HepG2 (cell line): ENCODE measurements at regions not wholly inside any gene's neighbourhood (a gene's known extent, or its start where the extent isn't known, plus 50 kb on each side); places are given as distances from the start of the nearest gene placed in this dataset.

Experiments
- ATAC-seq: fragments of 200-7000 bp; cut with Tn5 transposase; 3 replicates; pipeline ENCODE4 v1.9.1; 2020; ENCODE audit warnings: mild to moderate bottlenecking, moderate library complexity
- BruUV-seq: library from RNA; stranded (reverse); fragments of 400-500 nt; replicated peaks from 2 replicates; lab custom pipeline; 2021; lab: Mats Ljungman, UMichigan
- CTCF ChIA-PET: fragments of 300-600 bp; formaldehyde crosslinking; extraction: SDS; loops from one replicate; lab custom pipeline; 2021; ENCODE audit warnings: low total read pairs, inconsistent platforms, low intra/inter-chr PET ratio; lab: Yijun Ruan, JAX
- POLR2A ChIA-PET: fragments of 350-600 bp; sonication (Branson Sonifier 250); formaldehyde crosslinking; loops from one replicate; lab custom pipeline; 2020; ENCODE audit warnings: antibody characterized with exemption, inconsistent platforms; lab: Yijun Ruan, JAX
- DNase-seq: peaks from one replicate; pipeline ENCODE4 v3.0.0-alpha.2; 2015; ENCODE audit warnings: low spot score
- FAIRE-seq: peaks from 3 replicates; lab custom pipeline; 2011; peaks lifted over from hg19 to GRCh38; lab: Jason Lieb, UNC
- H2AFZ ChIP-seq: one replicate; pipeline ENCODE4 v1.6.1; 2011; ENCODE audit warnings: low read length, inconsistent platforms
- H3K27ac ChIP-seq: fragments of 300-600 bp; 3 replicates; pipeline ENCODE4 v1.8.0; 2011; ENCODE audit warnings: mixed run types, mild to moderate bottlenecking, mixed read lengths, low read length, inconsistent platforms; ENCODE audit not compliant: insufficient read depth; ENCODE audit errors: extremely low read length
- H3K27me3 ChIP-seq, 2 experiments: fragments of 200-600 bp in 1 of 2; 2 replicates in 1 of 2; 3 replicates in 1 of 2; pipeline versions ENCODE4 v1.6.0 to v1.8.0; 2011; ENCODE audit warnings: low read length in 2 of 2, mild to moderate bottlenecking in 2 of 2, moderate library complexity in 2 of 2, inconsistent platforms in 1 of 2; ENCODE audit not compliant: insufficient read depth in 2 of 2, control insufficient read depth in 1 of 2
- H3K36me3 ChIP-seq, 2 experiments: fragments of 200-600 bp in 1 of 2; replicated peaks in 1 of 2; 2 replicates in 1 of 2; 3 replicates in 1 of 2; pipeline versions ENCODE4 v1.5.1 to v1.8.0; 2011; ENCODE audit warnings: low read length in 2 of 2, inconsistent platforms in 1 of 2; ENCODE audit not compliant: insufficient read depth in 2 of 2, control insufficient read depth in 1 of 2
- H3K4me1 ChIP-seq: 2 replicates; pipeline ENCODE4 v1.5.1; 2012; ENCODE audit warnings: low read length, inconsistent platforms; ENCODE audit not compliant: insufficient read depth
- H3K4me2 ChIP-seq: 2 replicates; pipeline ENCODE4 v1.6.0; 2011; ENCODE audit warnings: low read depth, low read length, inconsistent platforms
- H3K4me3 ChIP-seq, 3 experiments: fragments of 200-600 bp in 1 of 3; sonication (generic), shearing (Covaris generic) in 1 of 3; replicated peaks in 1 of 3; 2 replicates each; pipeline ENCODE4 v1.5.1; 2011 to 2016; ENCODE audit warnings: low read length in 3 of 3, inconsistent platforms in 2 of 3, low read depth in 2 of 3, mild to moderate bottlenecking in 2 of 3, control low read depth in 1 of 3, mixed read lengths in 1 of 3; ENCODE audit not compliant: insufficient read depth in 1 of 3
- H3K79me2 ChIP-seq: one replicate; pipeline ENCODE4 v1.6.1; 2011; ENCODE audit warnings: low read length, inconsistent platforms; ENCODE audit not compliant: insufficient read depth
- H3K9ac ChIP-seq: 2 replicates; pipeline ENCODE4 v1.6.0; 2011; ENCODE audit warnings: mild to moderate bottlenecking, low read depth, low read length, inconsistent platforms; ENCODE audit not compliant: insufficient read depth
- H3K9me3 ChIP-seq: 2 replicates; pipeline ENCODE4 v1.5.1; 2012; ENCODE audit warnings: mild to moderate bottlenecking, low read length
- H4K20me1 ChIP-seq: 2 replicates; pipeline ENCODE4 v1.6.0; 2011; ENCODE audit warnings: inconsistent platforms, mild to moderate bottlenecking, low read length, moderate library complexity; ENCODE audit not compliant: insufficient read depth
- ARID4A ChIP-seq: sonication (generic); formaldehyde crosslinking; IDR thresholded peaks from 2 replicates; pipeline ENCODE4 v1.5.0; 2020; ENCODE audit warnings: mild to moderate bottlenecking, missing genetic modification reagents, borderline replicate concordance
- RELA ChIP-seq: sonication (generic); formaldehyde crosslinking; IDR thresholded peaks from 2 replicates; pipeline ENCODE4 v1.4.0; 2020; ENCODE audit warnings: missing genetic modification reagents
- REPIN1 ChIP-seq: sonication (generic); formaldehyde crosslinking; IDR thresholded peaks from 2 replicates; pipeline ENCODE4 v1.8.0; 2022; ENCODE audit warnings: missing genetic modification reagents, low read depth, mild to moderate bottlenecking, borderline replicate concordance
- SNAPC4 ChIP-seq: sonication (generic); formaldehyde crosslinking; IDR thresholded peaks from 2 replicates; pipeline ENCODE4 v1.4.0; 2020; ENCODE audit warnings: mild to moderate bottlenecking, missing genetic modification reagents
- SOX5 ChIP-seq: IDR thresholded peaks from 2 replicates; pipeline ENCODE4 v1.6.1; 2016; ENCODE audit warnings: borderline replicate concordance
- ZBTB46 ChIP-seq: sonication (generic); formaldehyde crosslinking; IDR thresholded peaks from 2 replicates; pipeline ENCODE4 v1.4.0; 2020; ENCODE audit warnings: mild to moderate bottlenecking, missing genetic modification reagents, borderline replicate concordance
- ZMYM2 ChIP-seq: sonication (generic); formaldehyde crosslinking; IDR thresholded peaks from 2 replicates; pipeline ENCODE4 v1.8.0; 2022; ENCODE audit warnings: mild to moderate bottlenecking, missing genetic modification reagents
- ZNF547 ChIP-seq: sonication (generic); formaldehyde crosslinking; IDR thresholded peaks from 2 replicates; pipeline ENCODE4 v1.5.1; 2020; ENCODE audit warnings: mild to moderate bottlenecking, missing genetic modification reagents
- ZNF687 ChIP-seq: sonication (generic); formaldehyde crosslinking; IDR thresholded peaks from 2 replicates; pipeline ENCODE4 v1.5.1; 2020; ENCODE audit warnings: mild to moderate bottlenecking, missing genetic modification reagents, moderate library complexity
- ZSCAN9 ChIP-seq: IDR thresholded peaks from 2 replicates; pipeline ENCODE4 v1.6.1; 2016; ENCODE audit warnings: borderline replicate concordance
- WGBS: methylation state at CpG from one replicate; pipeline ENCODE4 v1.1.6; 2017; ENCODE audit warnings: low lambda C conversion rate; 5-methylcytosine and 5-hydroxymethylcytosine counted together
- in situ Hi-C: cut with HindIII; loops from 2 replicates; pipeline ENCODE4 v1.10.0; 2017; ENCODE audit warnings: low pct_unique_long_range_greater_than_20kb; ENCODE audit not compliant: extremely low pct_ligation_motif_present
- intact Hi-C: fragments of 100-400 bp; cut with micrococcal nuclease; formaldehyde crosslinking; loops from one replicate; pipeline ENCODE4 v1.10.0; 2022; ENCODE audit not compliant: unreplicated experiment

GRCh38 chr10:107542016-107542415 is 377.5 kb upstream of the SORCS1 start:
- intact Hi-C loops = no loop called here
- ChIA-PET CTCF (no interaction called here), POLR2A (no interaction called here)
- no peak for DNase-seq
- Histone ChIP-seq H3K4me1 (no peaks in the 10 kb centered on the region), H3K36me3 (no peaks in the 10 kb centered on the region), H3K9ac (no peak overlapping the region), H4K20me1 (no peaks in the 10 kb centered on the region), H3K27ac (no peak overlapping the region), H3K4me3 (no peak overlapping the region), H3K4me2 (no peak overlapping the region), H3K79me2 (no peaks in the 10 kb centered on the region), H3K9me3 (peaks cover 90% of the 10 kb centered on the region), H3K27me3 (no peaks in the 10 kb centered on the region), H2AFZ (no peak overlapping the region)
- no peak for FAIRE-seq
- no peak for ATAC-seq
- 5% methylated on average over 1 of the region's 1 CpG for WGBS
- BruUV-seq = no TSS peak
- in situ Hi-C loops = no loop called here
- no peak for TF ChIP-seq SOX5 (CRISPR knock-in tag)
- no peak for TF ChIP-seq RELA (CRISPR knock-in tag)
- TF ChIP-seq ZMYM2 (CRISPR knock-in tag) = no peak
- TF ChIP-seq SNAPC4 (CRISPR knock-in tag) = no peak
- TF ChIP-seq ZNF547 (CRISPR knock-in tag) = no peak
- TF ChIP-seq REPIN1 (CRISPR knock-in tag) = no peak
- TF ChIP-seq ZNF687 = no peak
- TF ChIP-seq ZSCAN9 (CRISPR knock-in tag) = no peak
- TF ChIP-seq ZBTB46 (CRISPR knock-in tag) = no peak
- TF ChIP-seq ARID4A = no peak
